Heart left ventricle (tissue), 13 donors: ENCODE measurements at regions not wholly inside any gene's neighbourhood (a gene's known extent, or its start where the extent isn't known, plus 50 kb on each side); places are given as distances from the start of the nearest gene placed in this dataset.

Source experiments
- CTCF ChIP-seq, 12 donors: fragments of 200-600 bp; sonication (generic) in 4 of 12; IDR thresholded peaks; one replicate each; pipeline versions ENCODE4 v1.5.0 to v1.8.0; 2018 to 2022; ENCODE audit warnings: antibody characterized with exemption in 12 of 12, mild to moderate bottlenecking in 5 of 12
- POLR2A ChIP-seq, 2 donors: fragments of 450-650 bp; IDR thresholded peaks; one replicate each; pipeline ENCODE4 v1.6.1; 2017; ENCODE audit warnings: antibody characterized with exemption in 2 of 2, mild to moderate bottlenecking in 2 of 2, moderate library complexity in 2 of 2
- donor health status: ischemic (EF 13 %, LVEDD 7.1; RV severe dilation, severe dysfunction).
- donor health status: DM: no; HTN: yes; CAD: no.
- donor health status: DM: no; HTN: no; CAD: no.
- donor health status: ischemic (EF 25% LVEDD 6.9; RV normal size, moderate dysfunction).
- donor health status: ischemic (EF 25% LVEDD 5.7; RV mildly dilated, moderate dysfunction).
- donor health status: ischemic (EF 35%, LVEDD 5.7; RV mildly dilated, moderate dysfunction).
- donor health status: nonischemic (EF 11% LVEDD 7.7; RV severe dilation, severe dysfunction).
- donor health status: DM: yes; HTN: yes; CAD: no.
- donor health status: PGD.
- donor health status: ischemic (EF 29% LVEDD 5.4; RV normal size, mild dysfunction).
- donor health status: nonischemic (EF 23%, LVEDD 6.1; RV moderate dilation, normal function).

DNA sequence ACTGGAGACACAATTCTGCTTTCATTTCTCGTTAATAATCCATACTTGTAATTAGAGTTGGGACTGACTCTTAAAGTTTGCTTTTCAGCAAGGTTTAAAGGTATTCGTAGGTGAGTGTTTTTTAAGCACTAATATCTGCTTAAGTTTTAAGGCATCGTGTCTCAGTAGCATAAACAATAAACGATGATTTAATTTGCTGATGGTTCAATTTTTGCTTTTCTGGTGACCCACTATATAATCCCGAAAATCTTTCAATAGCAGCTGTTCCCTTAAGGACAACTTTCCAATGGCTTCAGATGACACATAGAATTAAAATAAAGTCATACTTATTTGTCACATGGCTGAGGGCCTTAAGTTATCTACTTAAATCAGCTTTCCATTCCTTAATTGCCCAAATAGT is 859.5 kb upstream of the SOX11 start:
- TF ChIP-seq CTCF (IDR thresholded peaks at IDR 0.05) (no peak), POLR2A (IDR thresholded peaks at IDR 0.05) (no peak)
